ENCODE measurements at regions not wholly inside any gene's neighbourhood (a gene's known extent, or its start where the extent isn't known, plus 50 kb on each side); places are given as distances from the start of the nearest gene placed in this dataset.

DNA sequence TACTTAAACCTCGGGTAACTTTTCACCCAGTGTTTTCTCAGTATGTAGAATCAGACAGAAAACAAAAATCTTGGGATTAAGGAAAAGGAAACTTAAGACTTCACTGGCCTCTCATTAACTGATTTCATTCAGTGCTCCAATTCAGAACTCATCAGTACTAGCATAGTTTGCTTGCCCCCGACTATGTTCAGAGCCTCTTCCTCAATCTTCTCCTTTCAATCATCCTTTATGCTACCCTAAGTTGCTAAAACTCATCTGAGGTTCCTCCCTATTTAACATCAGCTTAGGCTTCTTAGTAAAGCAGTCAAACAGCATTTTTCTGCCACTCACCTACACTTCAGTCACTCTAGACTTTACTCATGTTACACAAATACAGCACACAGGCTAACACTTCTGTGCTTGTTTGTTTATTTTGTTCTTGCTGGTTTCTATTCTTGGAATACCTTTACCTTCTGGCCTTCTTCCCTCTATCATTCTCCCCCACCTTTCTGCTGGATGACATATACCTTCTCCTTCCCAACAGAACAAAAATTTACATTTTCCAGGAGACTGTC, 163.0 kb upstream of the TLL1 start:
- no TSS peak for BruUV-seq (replicated peaks)
- Histone ChIP-seq H3K27ac (ENCODE audit: insufficient read depth, low read depth, low read length) (no peak overlapping the region), H3K4me3 (replicated peaks in 1 of 3; ENCODE audit: insufficient read depth in 1 of 3, low read depth in 1 of 3, low read length in 3 of 3) (no peak overlapping the region), H3K36me3 (ENCODE audit: control insufficient read depth in 2 of 2, extremely low read depth in 1 of 2, insufficient read depth in 2 of 2, low read length in 2 of 2) (no peaks in the 10 kb centered on the region), H3K4me2 (ENCODE audit: insufficient read depth, low read length) (no peak overlapping the region), H3K4me1 (ENCODE audit: control insufficient read depth, extremely low read depth, insufficient read depth, low read length) (peaks cover 4% of the 10 kb centered on the region), H3K9me3 (replicated peaks; ENCODE audit: control insufficient read depth, insufficient read depth, low read length) (no peaks in the 10 kb centered on the region), H3K27me3 (ENCODE audit: control insufficient read depth in 2 of 2, insufficient read depth in 2 of 2, low read length in 2 of 2) (no peaks in the 10 kb centered on the region), H3K9ac (replicated peaks; ENCODE audit: extremely low read depth, insufficient read depth, low read length) (no peak overlapping the region), H3K79me2 (ENCODE audit: control insufficient read depth, insufficient read depth, low read length) (no peaks in the 10 kb centered on the region), H3K9me1 (replicated peaks; ENCODE audit: control insufficient read depth, extremely low read depth, insufficient read depth, low read length) (no peaks in the 10 kb centered on the region), H4K20me1 (replicated peaks; ENCODE audit: control insufficient read depth, extremely low read depth, insufficient read depth, low read length) (no peaks in the 10 kb centered on the region), H2AFZ (ENCODE audit: low read depth, low read length) (no peak overlapping the region)
- dilution Hi-C loops (cut with MboI; ENCODE audit: extremely low pct_ligation_motif_present, low sequenced_read_pairs) (no loop called here), intact Hi-C loops (cut with micrococcal nuclease) (no loop called here)
- ChIA-PET CTCF (no interaction called here), POLR2A (no interaction called here)
- no peak for DNase-seq (ENCODE audit: low read depth, low spot score)
- TF ChIP-seq JUN (IDR thresholded peaks at IDR 0.05; ENCODE audit: borderline replicate concordance, insufficient read depth, insufficient read length, low read depth) = no peak
- TF ChIP-seq, protein P1, sequence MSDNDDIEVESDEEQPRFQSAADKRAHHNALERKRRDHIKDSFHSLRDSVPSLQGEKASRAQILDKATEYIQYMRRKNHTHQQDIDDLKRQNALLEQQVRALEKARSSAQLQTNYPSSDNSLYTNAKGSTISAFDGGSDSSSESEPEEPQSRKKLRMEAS (IDR thresholded peaks at IDR 0.05; ENCODE audit: insufficient read depth, insufficient read length) = no peak
- no peak for FAIRE-seq

DNA sequence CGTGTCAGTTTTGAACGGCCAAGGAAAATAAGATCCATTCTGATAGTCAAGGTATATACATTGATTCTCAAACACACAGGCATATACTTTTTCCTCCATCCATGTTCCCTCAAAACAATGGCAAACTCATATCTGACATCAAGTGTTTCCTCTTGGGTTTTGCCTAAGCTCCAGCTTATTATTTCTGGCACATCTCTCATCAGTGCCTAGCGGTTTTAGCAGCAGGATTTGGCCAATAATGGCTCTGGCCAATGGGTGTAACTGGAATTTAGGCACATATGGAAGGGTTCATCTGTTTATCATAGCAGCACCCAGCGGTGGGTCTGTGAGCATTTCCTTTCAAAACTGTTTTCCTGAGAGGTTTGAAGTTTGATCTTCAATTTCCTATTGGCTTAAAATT, 161.6 kb upstream of the TLL1 start:
- H3K9me1 ChIP-seq (replicated peaks; ENCODE audit: control insufficient read depth, extremely low read depth, insufficient read depth, low read length) = no peaks in the 10 kb centered on the region
- no peak overlapping the region for H3K27ac ChIP-seq (ENCODE audit: insufficient read depth, low read depth, low read length)
- H3K9ac ChIP-seq (replicated peaks; ENCODE audit: extremely low read depth, insufficient read depth, low read length) = no peak overlapping the region
- dilution Hi-C loops (cut with MboI; ENCODE audit: extremely low pct_ligation_motif_present, low sequenced_read_pairs) (no loop called here), intact Hi-C loops (cut with micrococcal nuclease) (no loop called here)
- peaks cover 4% of the 10 kb centered on the region for H3K4me1 ChIP-seq (ENCODE audit: control insufficient read depth, extremely low read depth, insufficient read depth, low read length)
- TF ChIP-seq, protein P2, sequence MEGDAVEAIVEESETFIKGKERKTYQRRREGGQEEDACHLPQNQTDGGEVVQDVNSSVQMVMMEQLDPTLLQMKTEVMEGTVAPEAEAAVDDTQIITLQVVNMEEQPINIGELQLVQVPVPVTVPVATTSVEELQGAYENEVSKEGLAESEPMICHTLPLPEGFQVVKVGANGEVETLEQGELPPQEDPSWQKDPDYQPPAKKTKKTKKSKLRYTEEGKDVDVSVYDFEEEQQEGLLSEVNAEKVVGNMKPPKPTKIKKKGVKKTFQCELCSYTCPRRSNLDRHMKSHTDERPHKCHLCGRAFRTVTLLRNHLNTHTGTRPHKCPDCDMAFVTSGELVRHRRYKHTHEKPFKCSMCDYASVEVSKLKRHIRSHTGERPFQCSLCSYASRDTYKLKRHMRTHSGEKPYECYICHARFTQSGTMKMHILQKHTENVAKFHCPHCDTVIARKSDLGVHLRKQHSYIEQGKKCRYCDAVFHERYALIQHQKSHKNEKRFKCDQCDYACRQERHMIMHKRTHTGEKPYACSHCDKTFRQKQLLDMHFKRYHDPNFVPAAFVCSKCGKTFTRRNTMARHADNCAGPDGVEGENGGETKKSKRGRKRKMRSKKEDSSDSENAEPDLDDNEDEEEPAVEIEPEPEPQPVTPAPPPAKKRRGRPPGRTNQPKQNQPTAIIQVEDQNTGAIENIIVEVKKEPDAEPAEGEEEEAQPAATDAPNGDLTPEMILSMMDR (IDR thresholded peaks at IDR 0.05; ENCODE audit: extremely low read depth in 1 of 2, insufficient read depth in 1 of 2, low read depth in 1 of 2, low read length in 2 of 2) = no peak
- TF ChIP-seq JUN (IDR thresholded peaks at IDR 0.05; ENCODE audit: borderline replicate concordance, insufficient read depth, insufficient read length, low read depth) (no peak), POLR2AphosphoS5 (IDR thresholded peaks at IDR 0.05; ENCODE audit: insufficient read depth, low read depth, low read length) (no peak), EZH2 (IDR thresholded peaks at IDR 0.05; ENCODE audit: borderline replicate concordance, low read depth, low read length, severe bottlenecking) (no peak), GATA2 (IDR thresholded peaks at IDR 0.05; ENCODE audit: insufficient read depth, insufficient read length, low read depth, low read length) (no peak), MYC (IDR thresholded peaks at IDR 0.05; ENCODE audit: low read depth, low read length) (no peak), FOS (IDR thresholded peaks at IDR 0.05; ENCODE audit: borderline replicate concordance, insufficient read depth, low read length) (no peak), POLR2A (IDR thresholded peaks at IDR 0.05; ENCODE audit: low read depth, low read length) (no peak)
- TF ChIP-seq, protein P1 (IDR thresholded peaks at IDR 0.05; ENCODE audit: insufficient read depth, insufficient read length) = no peak
- H2AFZ ChIP-seq (ENCODE audit: low read depth, low read length) = peak overlapping the region; percentile 56
- H3K9me3 ChIP-seq (replicated peaks; ENCODE audit: control insufficient read depth, insufficient read depth, low read length) = no peaks in the 10 kb centered on the region
- H3K4me3 ChIP-seq (replicated peaks in 1 of 3; ENCODE audit: insufficient read depth in 1 of 3, low read depth in 1 of 3, low read length in 3 of 3) = no peak overlapping the region
- H4K20me1 ChIP-seq (replicated peaks; ENCODE audit: control insufficient read depth, extremely low read depth, insufficient read depth, low read length) = no peaks in the 10 kb centered on the region
- BruUV-seq (replicated peaks) = no TSS peak
- FAIRE-seq = peak; percentile 54
- DNase-seq (ENCODE audit: low read depth, low spot score) = peak; percentile 39
- no peaks in the 10 kb centered on the region for H3K27me3 ChIP-seq (ENCODE audit: control insufficient read depth in 2 of 2, insufficient read depth in 2 of 2, low read length in 2 of 2)
- no peaks in the 10 kb centered on the region for H3K36me3 ChIP-seq (ENCODE audit: control insufficient read depth in 2 of 2, extremely low read depth in 1 of 2, insufficient read depth in 2 of 2, low read length in 2 of 2)
- ChIA-PET POLR2A (no interaction called here), CTCF (interaction anchor here (1.4 kb wide), 1 partner anchor 10 kb away, joined by 3 read pairs; no protein-coding TSS in a partner anchor)
- no peaks in the 10 kb centered on the region for H3K79me2 ChIP-seq (ENCODE audit: control insufficient read depth, insufficient read depth, low read length)
- no peak overlapping the region for H3K4me2 ChIP-seq (ENCODE audit: insufficient read depth, low read length)
